ENCODE measurements at regions not wholly inside any gene's neighbourhood (a gene's known extent, or its start where the extent isn't known, plus 50 kb on each side); places are given as distances from the start of the nearest gene placed in this dataset.

- Histone ChIP-seq H3K27ac (ENCODE audit: insufficient read depth, low read length) (no peak overlapping the region), H3K4me1 (ENCODE audit: control insufficient read depth, extremely low read depth, insufficient read depth, low read length) (no peaks in the 10 kb centered on the region), H2AFZ (ENCODE audit: low read length) (no peak overlapping the region), H4K20me1 (ENCODE audit: control insufficient read depth, extremely low read depth, insufficient read depth, low read length) (no peaks in the 10 kb centered on the region), H3K9me3 (ENCODE audit: control insufficient read depth, insufficient read depth, low read depth, low read length) (no peaks in the 10 kb centered on the region), H3K36me3 (ENCODE audit: control insufficient read depth, insufficient read depth, low read length) (no peaks in the 10 kb centered on the region), H3K79me2 (ENCODE audit: control insufficient read depth, insufficient read depth, low read length) (no peaks in the 10 kb centered on the region), H3K27me3 (ENCODE audit: control insufficient read depth, insufficient read depth, low read length) (no peaks in the 10 kb centered on the region), H3K9ac (ENCODE audit: insufficient read depth, low read length) (no peak overlapping the region), H3K4me2 (ENCODE audit: extremely low read depth, insufficient read depth, low read length) (no peak overlapping the region), H3K4me3 (replicated peaks in 1 of 4; ENCODE audit: control extremely low read depth in 1 of 4, insufficient read depth in 1 of 4, low read depth in 3 of 4, low read length in 4 of 4) (no peak overlapping the region)
- TF ChIP-seq EZH2 (IDR thresholded peaks at IDR 0.05; ENCODE audit: low read length, missing control alignments): no peak
- no peak for TF ChIP-seq CTCF (conservative IDR thresholded peaks at IDR 0.05 in 1 of 2, IDR thresholded peaks at IDR 0.05 in 1 of 2; ENCODE audit: low read depth in 1 of 2, low read length in 2 of 2)
- DNase-seq (ENCODE audit: low read depth in 2 of 2): no peak
Measured at GRCh38 chr18:77990131-77990530, 740.5 kb downstream of the GALR1 start.

- H3K4me2 ChIP-seq (ENCODE audit: extremely low read depth, insufficient read depth, low read length): no peak overlapping the region
- DNase-seq (ENCODE audit: low read depth in 2 of 2): no peak
- H3K27ac ChIP-seq (ENCODE audit: insufficient read depth, low read length): no peak overlapping the region
- no peaks in the 10 kb centered on the region for H3K79me2 ChIP-seq (ENCODE audit: control insufficient read depth, insufficient read depth, low read length)
- TF ChIP-seq EZH2 (IDR thresholded peaks at IDR 0.05; ENCODE audit: low read length, missing control alignments): no peak
- no peak for TF ChIP-seq CTCF (conservative IDR thresholded peaks at IDR 0.05 in 1 of 2, IDR thresholded peaks at IDR 0.05 in 1 of 2; ENCODE audit: low read depth in 1 of 2, low read length in 2 of 2)
- no peaks in the 10 kb centered on the region for H3K36me3 ChIP-seq (ENCODE audit: control insufficient read depth, insufficient read depth, low read length)
- H3K9ac ChIP-seq (ENCODE audit: insufficient read depth, low read length): no peak overlapping the region
- H3K9me3 ChIP-seq (ENCODE audit: control insufficient read depth, insufficient read depth, low read depth, low read length): no peaks in the 10 kb centered on the region
- no peaks in the 10 kb centered on the region for H4K20me1 ChIP-seq (ENCODE audit: control insufficient read depth, extremely low read depth, insufficient read depth, low read length)
- H3K4me1 ChIP-seq (ENCODE audit: control insufficient read depth, extremely low read depth, insufficient read depth, low read length): no peaks in the 10 kb centered on the region
- no peaks in the 10 kb centered on the region for H3K27me3 ChIP-seq (ENCODE audit: control insufficient read depth, insufficient read depth, low read length)
- no peak overlapping the region for H3K4me3 ChIP-seq (replicated peaks in 1 of 4; ENCODE audit: control extremely low read depth in 1 of 4, insufficient read depth in 1 of 4, low read depth in 3 of 4, low read length in 4 of 4)
- H2AFZ ChIP-seq (ENCODE audit: low read length): no peak overlapping the region
Measured at GRCh38 chr18:77990901-77991300, 741.3 kb downstream of the GALR1 start.

GRCh38 chr18:77992057-77992456, 742.4 kb downstream of the GALR1 start:
- H3K36me3 ChIP-seq (ENCODE audit: control insufficient read depth, insufficient read depth, low read length): no peaks in the 10 kb centered on the region
- TF ChIP-seq CTCF (conservative IDR thresholded peaks at IDR 0.05 in 1 of 2, IDR thresholded peaks at IDR 0.05 in 1 of 2; ENCODE audit: low read depth in 1 of 2, low read length in 2 of 2) (no peak), EZH2 (IDR thresholded peaks at IDR 0.05; ENCODE audit: low read length, missing control alignments) (no peak)
- no peaks in the 10 kb centered on the region for H3K4me1 ChIP-seq (ENCODE audit: control insufficient read depth, extremely low read depth, insufficient read depth, low read length)
- no peaks in the 10 kb centered on the region for H3K27me3 ChIP-seq (ENCODE audit: control insufficient read depth, insufficient read depth, low read length)
- H4K20me1 ChIP-seq (ENCODE audit: control insufficient read depth, extremely low read depth, insufficient read depth, low read length): no peaks in the 10 kb centered on the region
- H2AFZ ChIP-seq (ENCODE audit: low read length): no peak overlapping the region
- H3K9ac ChIP-seq (ENCODE audit: insufficient read depth, low read length): no peak overlapping the region
- H3K4me2 ChIP-seq (ENCODE audit: extremely low read depth, insufficient read depth, low read length): no peak overlapping the region
- no peak overlapping the region for H3K4me3 ChIP-seq (replicated peaks in 1 of 4; ENCODE audit: control extremely low read depth in 1 of 4, insufficient read depth in 1 of 4, low read depth in 3 of 4, low read length in 4 of 4)
- no peak overlapping the region for H3K27ac ChIP-seq (ENCODE audit: insufficient read depth, low read length)
- H3K9me3 ChIP-seq (ENCODE audit: control insufficient read depth, insufficient read depth, low read depth, low read length): no peaks in the 10 kb centered on the region
- H3K79me2 ChIP-seq (ENCODE audit: control insufficient read depth, insufficient read depth, low read length): no peaks in the 10 kb centered on the region
- no peak for DNase-seq (ENCODE audit: low read depth in 2 of 2)

Measured in fibroblast of lung (primary cell).